Heart left ventricle (tissue), 13 donors: ENCODE measurements at regions not wholly inside any gene's neighbourhood (a gene's known extent, or its start where the extent isn't known, plus 50 kb on each side); places are given as distances from the start of the nearest gene placed in this dataset.

Source experiments
- CTCF ChIP-seq, 12 donors: fragments of 200-600 bp; sonication (generic) in 4 of 12; IDR thresholded peaks; one replicate each; pipeline versions ENCODE4 v1.5.0 to v1.8.0; 2018 to 2022; ENCODE audit warnings: antibody characterized with exemption in 12 of 12, mild to moderate bottlenecking in 5 of 12
- POLR2A ChIP-seq, 2 donors: fragments of 450-650 bp; IDR thresholded peaks; one replicate each; pipeline ENCODE4 v1.6.1; 2017; ENCODE audit warnings: antibody characterized with exemption in 2 of 2, mild to moderate bottlenecking in 2 of 2, moderate library complexity in 2 of 2
- donor health status: ischemic (EF 13 %, LVEDD 7.1; RV severe dilation, severe dysfunction).
- donor health status: DM: no; HTN: yes; CAD: no.
- donor health status: DM: no; HTN: no; CAD: no.
- donor health status: ischemic (EF 25% LVEDD 6.9; RV normal size, moderate dysfunction).
- donor health status: ischemic (EF 25% LVEDD 5.7; RV mildly dilated, moderate dysfunction).
- donor health status: ischemic (EF 35%, LVEDD 5.7; RV mildly dilated, moderate dysfunction).
- donor health status: nonischemic (EF 11% LVEDD 7.7; RV severe dilation, severe dysfunction).
- donor health status: DM: yes; HTN: yes; CAD: no.
- donor health status: PGD.
- donor health status: ischemic (EF 29% LVEDD 5.4; RV normal size, mild dysfunction).
- donor health status: nonischemic (EF 23%, LVEDD 6.1; RV moderate dilation, normal function).

- no peak for TF ChIP-seq CTCF (IDR thresholded peaks at IDR 0.05)
- no peak for TF ChIP-seq POLR2A (IDR thresholded peaks at IDR 0.05)
These were observed 65.1 kb downstream of the SLC4A3 start for GRCh38 chr2:219692521-219692920.
